NB4 (cell line): ENCODE measurements at regions not wholly inside any gene's neighbourhood (a gene's known extent, or its start where the extent isn't known, plus 50 kb on each side); places are given as distances from the start of the nearest gene placed in this dataset.

Source experiments
- DNase-seq: peaks from one replicate; pipeline ENCODE4 v3.0.0; 2010; ENCODE audit warnings: low read depth
- H3K4me3 ChIP-seq: one replicate; pipeline ENCODE4 v1.5.1; 2011; ENCODE audit warnings: mild to moderate bottlenecking, low read depth, low read length, moderate library complexity
- CTCF ChIP-seq: IDR thresholded peaks from one replicate; pipeline ENCODE4 v1.5.1; 2012; ENCODE audit warnings: low read depth, low read length
- MYC ChIP-seq: IDR thresholded peaks from 2 replicates; pipeline ENCODE4 v1.6.1; 2011; ENCODE audit warnings: low read depth, low read length
- POLR2A ChIP-seq: IDR thresholded peaks from 2 replicates; pipeline ENCODE4 v1.6.1; 2011; ENCODE audit warnings: mild to moderate bottlenecking; ENCODE audit not compliant: insufficient read length; ENCODE audit errors: extremely low read depth
- TF ChIP-seq, protein P1 (sequence below): IDR thresholded peaks from 2 replicates; pipeline ENCODE4 v1.6.1; 2011; ENCODE audit warnings: low read depth, low read length

DNA sequence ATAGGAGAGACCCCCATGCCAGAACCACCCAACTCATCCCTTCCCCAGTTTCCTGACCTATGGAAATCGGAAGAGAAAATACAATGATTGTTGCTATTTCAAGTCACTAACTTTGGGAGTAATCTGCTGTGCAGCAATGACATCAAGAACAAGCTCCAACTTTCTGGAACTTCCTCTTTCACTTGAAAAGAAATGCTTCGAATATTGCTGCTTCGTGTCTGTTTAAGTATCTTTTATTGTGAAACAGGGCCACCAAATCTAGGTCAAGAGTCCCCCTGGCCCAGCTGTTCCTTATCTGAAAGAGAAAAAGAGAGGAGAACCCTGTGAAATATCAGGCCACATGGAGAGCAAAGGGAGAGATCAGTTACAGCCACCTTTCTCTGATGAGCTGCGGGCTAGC lies 59.4 kb upstream of the DNAH5 start:
- H3K4me3 ChIP-seq = no peak overlapping the region
- DNase-seq = peak; percentile 22
- TF ChIP-seq POLR2A (no peak), CTCF (no peak), MYC (no peak)
- TF ChIP-seq, protein P1, sequence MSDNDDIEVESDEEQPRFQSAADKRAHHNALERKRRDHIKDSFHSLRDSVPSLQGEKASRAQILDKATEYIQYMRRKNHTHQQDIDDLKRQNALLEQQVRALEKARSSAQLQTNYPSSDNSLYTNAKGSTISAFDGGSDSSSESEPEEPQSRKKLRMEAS = no peak

GRCh38 chr5:14003513-14003912 lies 59.0 kb upstream of the DNAH5 start:
- H3K4me3 ChIP-seq = no peak overlapping the region
- DNase-seq = no peak
- TF ChIP-seq POLR2A (no peak), MYC (no peak), CTCF (no peak)
- TF ChIP-seq, protein P1 = no peak

GRCh38 chr5:13998254-13998653 lies 53.8 kb upstream of the DNAH5 start:
- DNase-seq = no peak
- H3K4me3 ChIP-seq = no peak overlapping the region
- TF ChIP-seq POLR2A (no peak), CTCF (no peak), MYC (no peak)
- TF ChIP-seq, protein P1 = no peak

DNA sequence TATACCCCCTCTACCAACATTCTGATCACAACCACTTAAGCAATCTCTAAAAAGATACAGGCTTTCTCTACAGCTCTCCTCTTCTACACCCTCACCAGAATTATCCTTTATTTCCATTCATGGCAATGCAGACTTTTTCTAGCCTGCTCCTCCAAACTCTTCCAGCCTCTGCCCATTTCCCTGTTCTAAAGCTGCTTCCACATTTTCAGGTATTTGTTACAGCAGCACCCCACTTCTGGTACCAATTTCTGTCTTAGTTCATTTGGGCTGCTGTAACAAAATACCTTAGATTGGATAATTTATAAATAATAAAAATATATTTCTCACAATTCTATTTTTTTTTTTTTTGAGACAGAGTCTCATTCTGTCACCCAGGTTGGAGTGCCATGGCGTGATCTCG lies 53.0 kb upstream of the DNAH5 start:
- TF ChIP-seq, protein P1 = no peak
- TF ChIP-seq MYC (no peak), POLR2A (no peak)
- H3K4me3 ChIP-seq = no peak overlapping the region
- DNase-seq = no peak

GRCh38 chr5:13994621-13995253 lies 50.2 kb upstream of the DNAH5 start:
- DNase-seq = no peak
- no peak for TF ChIP-seq MYC
- no peak for TF ChIP-seq CTCF
- TF ChIP-seq POLR2A = no peak
- TF ChIP-seq, protein P1 = no peak
- no peak overlapping the region for H3K4me3 ChIP-seq
